GM10266 (cell line): ENCODE measurements at regions not wholly inside any gene's neighbourhood (a gene's known extent, or its start where the extent isn't known, plus 50 kb on each side); places are given as distances from the start of the nearest gene placed in this dataset.
A peak's percentile ranks its signal among the peaks of the same experiment; 100 is the strongest.

Experiments used
- DNase-seq: peaks from one replicate; pipeline ENCODE4 v3.0.0; 2012; ENCODE audit errors: extremely low spot score
- TF ChIP-seq, protein P1 (sequence below): IDR thresholded peaks from 2 replicates; pipeline ENCODE4 v1.5.1; 2012; ENCODE audit warnings: mild to moderate bottlenecking, low read depth; ENCODE audit not compliant: control insufficient read depth, insufficient read depth; ENCODE audit errors: missing control alignments

- DNase-seq = no peak
- TF ChIP-seq, protein P1, sequence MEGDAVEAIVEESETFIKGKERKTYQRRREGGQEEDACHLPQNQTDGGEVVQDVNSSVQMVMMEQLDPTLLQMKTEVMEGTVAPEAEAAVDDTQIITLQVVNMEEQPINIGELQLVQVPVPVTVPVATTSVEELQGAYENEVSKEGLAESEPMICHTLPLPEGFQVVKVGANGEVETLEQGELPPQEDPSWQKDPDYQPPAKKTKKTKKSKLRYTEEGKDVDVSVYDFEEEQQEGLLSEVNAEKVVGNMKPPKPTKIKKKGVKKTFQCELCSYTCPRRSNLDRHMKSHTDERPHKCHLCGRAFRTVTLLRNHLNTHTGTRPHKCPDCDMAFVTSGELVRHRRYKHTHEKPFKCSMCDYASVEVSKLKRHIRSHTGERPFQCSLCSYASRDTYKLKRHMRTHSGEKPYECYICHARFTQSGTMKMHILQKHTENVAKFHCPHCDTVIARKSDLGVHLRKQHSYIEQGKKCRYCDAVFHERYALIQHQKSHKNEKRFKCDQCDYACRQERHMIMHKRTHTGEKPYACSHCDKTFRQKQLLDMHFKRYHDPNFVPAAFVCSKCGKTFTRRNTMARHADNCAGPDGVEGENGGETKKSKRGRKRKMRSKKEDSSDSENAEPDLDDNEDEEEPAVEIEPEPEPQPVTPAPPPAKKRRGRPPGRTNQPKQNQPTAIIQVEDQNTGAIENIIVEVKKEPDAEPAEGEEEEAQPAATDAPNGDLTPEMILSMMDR = no peak
Measured at GRCh38 chr1:182144646-182145030, 83.1 kb upstream of the ZNF648 start.

GRCh38 chr1:182143825-182144645, 82.5 kb upstream of the ZNF648 start:
- TF ChIP-seq, protein P1 = no peak
- DNase-seq = no peak

DNA sequence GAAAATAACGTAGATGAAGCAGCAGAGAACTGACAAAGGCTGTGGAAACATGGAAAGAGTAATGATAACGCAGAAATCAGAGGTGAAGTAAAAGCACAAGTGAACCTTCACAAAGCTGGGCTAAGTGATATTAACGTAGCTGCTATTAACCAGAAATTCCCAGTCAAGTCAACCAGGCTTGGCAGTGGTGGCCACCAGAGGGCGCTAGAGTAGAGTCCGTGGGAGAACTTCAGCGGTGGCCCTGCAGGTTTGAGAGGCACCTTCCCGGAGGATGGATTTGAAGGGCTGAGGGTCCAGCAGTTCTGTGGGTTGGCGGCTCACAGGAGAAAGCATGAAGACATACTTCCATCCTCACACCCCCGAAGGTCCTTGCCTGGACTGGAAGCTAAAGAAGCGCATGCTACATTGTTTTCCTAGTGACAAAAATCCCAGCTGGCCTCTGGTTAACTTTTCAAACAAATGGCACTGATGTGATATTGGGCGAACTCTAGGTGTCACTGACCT, 81.7 kb upstream of the ZNF648 start:
- TF ChIP-seq, protein P1 = peak; percentile 95
- DNase-seq = peak; percentile 71

DNA sequence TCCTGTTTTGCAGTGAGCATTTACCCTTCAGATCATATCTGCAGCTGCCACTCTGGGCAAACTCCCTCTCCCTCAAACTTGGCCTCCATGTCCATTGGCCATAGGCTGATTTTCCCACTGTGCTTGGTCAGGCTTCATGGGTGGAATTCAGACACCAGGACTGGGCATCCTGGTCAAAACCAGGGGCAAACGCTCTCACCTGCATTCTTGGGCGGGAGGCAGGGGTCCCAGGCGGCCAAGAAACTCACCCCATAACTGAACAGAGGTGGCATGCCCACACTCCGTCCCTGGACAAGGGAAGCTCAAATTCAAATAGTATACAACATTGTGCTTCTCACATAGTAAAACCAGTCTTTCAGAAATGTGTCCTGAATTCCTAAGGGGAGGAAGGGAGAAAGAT, 81.1 kb upstream of the ZNF648 start:
- TF ChIP-seq, protein P1 = no peak
- no peak for DNase-seq

- TF ChIP-seq, protein P1 = no peak
Measured at GRCh38 chr1:182141040-182141439, 79.5 kb upstream of the ZNF648 start.

DNA sequence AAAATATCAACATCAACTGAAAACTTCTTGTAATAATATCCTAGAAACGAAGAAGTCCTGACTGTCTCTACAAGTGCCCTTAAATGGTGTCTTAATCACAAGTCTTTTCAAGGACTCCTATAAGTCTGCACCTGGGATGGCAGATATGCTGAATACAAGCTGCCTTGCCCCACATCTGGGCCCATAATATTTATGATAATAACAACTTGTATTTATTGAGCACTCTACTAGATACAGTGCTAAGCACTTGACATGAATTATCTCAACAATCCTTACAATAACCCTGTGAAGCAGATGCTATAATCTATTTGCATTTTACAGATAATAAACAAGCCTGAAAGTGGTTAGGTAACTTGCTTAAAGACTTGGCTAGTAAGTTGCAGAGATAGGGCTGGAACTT, 78.0 kb upstream of the ZNF648 start:
- no peak for DNase-seq
- TF ChIP-seq, protein P1 = no peak

More at GRCh38 chr1:182141040-182141439, 79.5 kb upstream of the ZNF648 start:
- DNase-seq = no peak

- TF ChIP-seq, protein P1 = no peak
- DNase-seq = no peak
Measured at GRCh38 chr1:182137546-182137945, 76.0 kb upstream of the ZNF648 start.
